ENCODE measurements at regions not wholly inside any gene's neighbourhood (a gene's known extent, or its start where the extent isn't known, plus 50 kb on each side); places are given as distances from the start of the nearest gene placed in this dataset.
"Not testable (repeated sequence)": the region's sequence is repeated elsewhere in the genome, so short reads cannot be mapped to it uniquely, and the experiment has no call there.

- DNase-seq: no peak
Observed at GRCh38 chr10:36007369-36007768, 365.3 kb upstream of the FZD8 start.

GRCh38 chr10:36003688-36004087 lies 361.6 kb upstream of the FZD8 start:
- no peak for DNase-seq

GRCh38 chr10:36003031-36003600 lies 361.0 kb upstream of the FZD8 start:
- no peak for DNase-seq

- DNase-seq: no peak
Observed at GRCh38 chr10:36002445-36002844, 360.3 kb upstream of the FZD8 start.

GRCh38 chr10:36000754-36001153 lies 358.7 kb upstream of the FZD8 start:
- DNase-seq: not testable (repeated sequence)

GRCh38 chr10:35998026-35998425 lies 355.9 kb upstream of the FZD8 start:
- DNase-seq: no peak

- DNase-seq: no peak
Observed at GRCh38 chr10:35995485-35995884, 353.4 kb upstream of the FZD8 start.

- no peak for DNase-seq
Observed at GRCh38 chr10:35993591-35994515, 351.8 kb upstream of the FZD8 start.

- no peak for DNase-seq
Observed at GRCh38 chr10:35992107-35992506, 350.0 kb upstream of the FZD8 start.

GRCh38 chr10:35986756-35987502 lies 344.8 kb upstream of the FZD8 start:
- no peak for DNase-seq

- DNase-seq: no peak
Observed at GRCh38 chr10:35979116-35979515, 337.0 kb upstream of the FZD8 start.

- not testable (repeated sequence) for DNase-seq
Observed at GRCh38 chr10:35973912-35974591, 332.0 kb upstream of the FZD8 start.

GRCh38 chr10:35972275-35972674 lies 330.2 kb upstream of the FZD8 start:
- no peak for DNase-seq

- DNase-seq: no peak
Observed at GRCh38 chr10:35971397-35971796, 329.3 kb upstream of the FZD8 start.

GRCh38 chr10:35963685-35964084 lies 321.6 kb upstream of the FZD8 start:
- DNase-seq: no peak

GRCh38 chr10:35961501-35961900 lies 319.4 kb upstream of the FZD8 start:
- no peak for DNase-seq

GRCh38 chr10:35959252-35959651 lies 317.2 kb upstream of the FZD8 start:
- no peak for DNase-seq

- DNase-seq: not testable (repeated sequence)
Observed at GRCh38 chr10:35958609-35959008, 316.5 kb upstream of the FZD8 start.

- no peak for DNase-seq
Observed at GRCh38 chr10:35950701-35951100, 308.6 kb upstream of the FZD8 start.

- no peak for DNase-seq
Observed at GRCh38 chr10:35950226-35950625, 308.1 kb upstream of the FZD8 start.

GRCh38 chr10:35949811-35950211 lies 307.7 kb upstream of the FZD8 start:
- no peak for DNase-seq

GRCh38 chr10:35946556-35946955 lies 304.5 kb upstream of the FZD8 start:
- DNase-seq: no peak
